ENCODE measurements at regions not wholly inside any gene's neighbourhood (a gene's known extent, or its start where the extent isn't known, plus 50 kb on each side); places are given as distances from the start of the nearest gene placed in this dataset.
"Not testable (repeated sequence)": the region's sequence is repeated elsewhere in the genome, so short reads cannot be mapped to it uniquely, and the experiment has no call there.

- no peak overlapping the region for H3K27ac ChIP-seq
- no peaks in the 10 kb centered on the region for H3K36me3 ChIP-seq
- no peaks in the 10 kb centered on the region for H3K4me1 ChIP-seq (replicated peaks)
- H3K27me3 ChIP-seq (replicated peaks), result no peaks in the 10 kb centered on the region
- no peak overlapping the region for H3K4me3 ChIP-seq
- no peak for DNase-seq (ENCODE audit: low read depth in 1 of 2, low spot score in 2 of 2)
- H3K9me3 ChIP-seq (replicated peaks), result no peaks in the 10 kb centered on the region
Observed at GRCh38 chr20:40009542-40009941, 679.5 kb downstream of the MAFB start.

- DNase-seq (ENCODE audit: low read depth in 1 of 2, low spot score in 2 of 2), result no peak
- no peaks in the 10 kb centered on the region for H3K36me3 ChIP-seq
Observed at GRCh38 chr20:40008177-40008576, 680.9 kb downstream of the MAFB start.

GRCh38 chr20:40006168-40006860, 682.7 kb downstream of the MAFB start:
- Histone ChIP-seq H3K36me3 (no peaks in the 10 kb centered on the region), H3K4me1 (replicated peaks) (no peaks in the 10 kb centered on the region), H3K9me3 (replicated peaks) (no peaks in the 10 kb centered on the region), H3K4me3 (no peak overlapping the region), H3K27me3 (replicated peaks) (no peaks in the 10 kb centered on the region), H3K27ac (no peak overlapping the region)
- DNase-seq (ENCODE audit: low read depth in 1 of 2, low spot score in 2 of 2), result no peak

More at GRCh38 chr20:40008177-40008576, 680.9 kb downstream of the MAFB start:
- Histone ChIP-seq H3K27ac (no peak overlapping the region), H3K4me3 (no peak overlapping the region), H3K27me3 (replicated peaks) (no peaks in the 10 kb centered on the region), H3K9me3 (replicated peaks) (no peaks in the 10 kb centered on the region), H3K4me1 (replicated peaks) (no peaks in the 10 kb centered on the region)

GRCh38 chr20:40004092-40004491, 684.9 kb downstream of the MAFB start:
- DNase-seq (ENCODE audit: low read depth in 1 of 2, low spot score in 2 of 2); H3K27me3 ChIP-seq (replicated peaks); H3K4me3 ChIP-seq; H3K4me1 ChIP-seq (replicated peaks); H3K36me3 ChIP-seq; H3K27ac ChIP-seq; H3K9me3 ChIP-seq (replicated peaks): not testable (repeated sequence)

GRCh38 chr20:39993742-39994141, 695.3 kb downstream of the MAFB start:
- no peak overlapping the region for H3K4me3 ChIP-seq
- H3K27me3 ChIP-seq (replicated peaks), result no peaks in the 10 kb centered on the region
- H3K9me3 ChIP-seq (replicated peaks), result no peaks in the 10 kb centered on the region
- no peak for DNase-seq (ENCODE audit: low read depth in 1 of 2, low spot score in 2 of 2)
- H3K36me3 ChIP-seq, result no peaks in the 10 kb centered on the region
- H3K4me1 ChIP-seq (replicated peaks), result no peaks in the 10 kb centered on the region
- H3K27ac ChIP-seq, result no peak overlapping the region

GRCh38 chr20:39990692-39991091, 698.3 kb downstream of the MAFB start:
- Histone ChIP-seq H3K4me1 (replicated peaks) (peaks cover 7% of the 10 kb centered on the region), H3K36me3 (no peaks in the 10 kb centered on the region), H3K4me3 (no peak overlapping the region), H3K9me3 (replicated peaks) (no peaks in the 10 kb centered on the region), H3K27ac (no peak overlapping the region), H3K27me3 (replicated peaks) (no peaks in the 10 kb centered on the region)
- no peak for DNase-seq (ENCODE audit: low read depth in 1 of 2, low spot score in 2 of 2)

- no peak overlapping the region for H3K4me3 ChIP-seq
- no peaks in the 10 kb centered on the region for H3K27me3 ChIP-seq (replicated peaks)
- no peak overlapping the region for H3K27ac ChIP-seq
- no peaks in the 10 kb centered on the region for H3K36me3 ChIP-seq
- peaks cover 10% of the 10 kb centered on the region for H3K4me1 ChIP-seq (replicated peaks)
- no peaks in the 10 kb centered on the region for H3K9me3 ChIP-seq (replicated peaks)
- no peak for DNase-seq (ENCODE audit: low read depth in 1 of 2, low spot score in 2 of 2)
Observed at GRCh38 chr20:39988991-39989390, 700.0 kb downstream of the MAFB start.

GRCh38 chr20:39986173-39986904, 702.7 kb downstream of the MAFB start:
- Histone ChIP-seq H3K9me3 (replicated peaks) (no peaks in the 10 kb centered on the region), H3K4me3 (no peak overlapping the region), H3K4me1 (replicated peaks) (peaks cover 10% of the 10 kb centered on the region), H3K36me3 (no peaks in the 10 kb centered on the region), H3K27ac (peak overlapping the region; percentile 29), H3K27me3 (replicated peaks) (no peaks in the 10 kb centered on the region)
- DNase-seq (ENCODE audit: low read depth in 1 of 2, low spot score in 2 of 2), result peak; percentile 62 to 70

GRCh38 chr20:39985271-39985827, 703.7 kb downstream of the MAFB start:
- H3K36me3 ChIP-seq, result no peaks in the 10 kb centered on the region
- H3K27ac ChIP-seq, result no peak overlapping the region
- H3K27me3 ChIP-seq (replicated peaks), result no peaks in the 10 kb centered on the region
- no peaks in the 10 kb centered on the region for H3K9me3 ChIP-seq (replicated peaks)
- no peak overlapping the region for H3K4me3 ChIP-seq
- peaks cover 10% of the 10 kb centered on the region for H3K4me1 ChIP-seq (replicated peaks)
- DNase-seq (ENCODE audit: low read depth in 1 of 2, low spot score in 2 of 2), result no peak

GRCh38 chr20:39983655-39984054, 705.4 kb downstream of the MAFB start:
- H3K27ac ChIP-seq, result no peak overlapping the region
- no peak for DNase-seq (ENCODE audit: low read depth in 1 of 2, low spot score in 2 of 2)
- H3K27me3 ChIP-seq (replicated peaks), result no peaks in the 10 kb centered on the region
- H3K36me3 ChIP-seq, result no peaks in the 10 kb centered on the region
- H3K9me3 ChIP-seq (replicated peaks), result no peaks in the 10 kb centered on the region
- no peak overlapping the region for H3K4me3 ChIP-seq
- peaks cover 10% of the 10 kb centered on the region for H3K4me1 ChIP-seq (replicated peaks)

- Histone ChIP-seq H3K27me3 (replicated peaks) (no peaks in the 10 kb centered on the region), H3K36me3 (no peaks in the 10 kb centered on the region), H3K4me3 (no peak overlapping the region), H3K27ac (no peak overlapping the region), H3K9me3 (replicated peaks) (no peaks in the 10 kb centered on the region), H3K4me1 (replicated peaks) (peaks cover 10% of the 10 kb centered on the region)
- DNase-seq (ENCODE audit: low read depth in 1 of 2, low spot score in 2 of 2), result no peak
Observed at GRCh38 chr20:39983183-39983582, 705.9 kb downstream of the MAFB start.

GRCh38 chr20:39974966-39975501, 714.0 kb downstream of the MAFB start:
- Histone ChIP-seq H3K4me1 (replicated peaks) (no peaks in the 10 kb centered on the region), H3K9me3 (replicated peaks) (no peaks in the 10 kb centered on the region), H3K27ac (no peak overlapping the region), H3K36me3 (no peaks in the 10 kb centered on the region), H3K27me3 (replicated peaks) (no peaks in the 10 kb centered on the region), H3K4me3 (no peak overlapping the region)
- DNase-seq (ENCODE audit: low read depth in 1 of 2, low spot score in 2 of 2), result no peak

GRCh38 chr20:39968495-39968894, 720.5 kb downstream of the MAFB start:
- Histone ChIP-seq H3K4me3 (no peak overlapping the region), H3K4me1 (replicated peaks) (no peaks in the 10 kb centered on the region), H3K36me3 (no peaks in the 10 kb centered on the region), H3K27me3 (replicated peaks) (no peaks in the 10 kb centered on the region), H3K9me3 (replicated peaks) (no peaks in the 10 kb centered on the region), H3K27ac (no peak overlapping the region)
- no peak for DNase-seq (ENCODE audit: low read depth in 1 of 2, low spot score in 2 of 2)

- no peak for DNase-seq (ENCODE audit: low read depth in 1 of 2, low spot score in 2 of 2)
- Histone ChIP-seq H3K27me3 (replicated peaks) (no peaks in the 10 kb centered on the region), H3K4me1 (replicated peaks) (no peaks in the 10 kb centered on the region), H3K9me3 (replicated peaks) (no peaks in the 10 kb centered on the region), H3K4me3 (no peak overlapping the region), H3K36me3 (no peaks in the 10 kb centered on the region), H3K27ac (no peak overlapping the region)
Observed at GRCh38 chr20:39967806-39968205, 721.2 kb downstream of the MAFB start.
